GM12874 (cell line): ENCODE measurements at regions not wholly inside any gene's neighbourhood (a gene's known extent, or its start where the extent isn't known, plus 50 kb on each side); places are given as distances from the start of the nearest gene placed in this dataset.

ENCODE experiments used
- TF ChIP-seq, protein P1 (sequence below): IDR thresholded peaks from 2 replicates; pipeline ENCODE4 v1.5.1; 2011; ENCODE audit warnings: low read depth, mild to moderate bottlenecking, control low read depth, low read length, moderate library complexity; ENCODE audit not compliant: insufficient read depth

GRCh38 chr5:167765352-167765751 lies 526.1 kb upstream of the WWC1 start:
- TF ChIP-seq, protein P1, sequence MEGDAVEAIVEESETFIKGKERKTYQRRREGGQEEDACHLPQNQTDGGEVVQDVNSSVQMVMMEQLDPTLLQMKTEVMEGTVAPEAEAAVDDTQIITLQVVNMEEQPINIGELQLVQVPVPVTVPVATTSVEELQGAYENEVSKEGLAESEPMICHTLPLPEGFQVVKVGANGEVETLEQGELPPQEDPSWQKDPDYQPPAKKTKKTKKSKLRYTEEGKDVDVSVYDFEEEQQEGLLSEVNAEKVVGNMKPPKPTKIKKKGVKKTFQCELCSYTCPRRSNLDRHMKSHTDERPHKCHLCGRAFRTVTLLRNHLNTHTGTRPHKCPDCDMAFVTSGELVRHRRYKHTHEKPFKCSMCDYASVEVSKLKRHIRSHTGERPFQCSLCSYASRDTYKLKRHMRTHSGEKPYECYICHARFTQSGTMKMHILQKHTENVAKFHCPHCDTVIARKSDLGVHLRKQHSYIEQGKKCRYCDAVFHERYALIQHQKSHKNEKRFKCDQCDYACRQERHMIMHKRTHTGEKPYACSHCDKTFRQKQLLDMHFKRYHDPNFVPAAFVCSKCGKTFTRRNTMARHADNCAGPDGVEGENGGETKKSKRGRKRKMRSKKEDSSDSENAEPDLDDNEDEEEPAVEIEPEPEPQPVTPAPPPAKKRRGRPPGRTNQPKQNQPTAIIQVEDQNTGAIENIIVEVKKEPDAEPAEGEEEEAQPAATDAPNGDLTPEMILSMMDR, result no peak

GRCh38 chr5:167766957-167767356 lies 524.5 kb upstream of the WWC1 start:
- TF ChIP-seq, protein P1, result no peak

DNA sequence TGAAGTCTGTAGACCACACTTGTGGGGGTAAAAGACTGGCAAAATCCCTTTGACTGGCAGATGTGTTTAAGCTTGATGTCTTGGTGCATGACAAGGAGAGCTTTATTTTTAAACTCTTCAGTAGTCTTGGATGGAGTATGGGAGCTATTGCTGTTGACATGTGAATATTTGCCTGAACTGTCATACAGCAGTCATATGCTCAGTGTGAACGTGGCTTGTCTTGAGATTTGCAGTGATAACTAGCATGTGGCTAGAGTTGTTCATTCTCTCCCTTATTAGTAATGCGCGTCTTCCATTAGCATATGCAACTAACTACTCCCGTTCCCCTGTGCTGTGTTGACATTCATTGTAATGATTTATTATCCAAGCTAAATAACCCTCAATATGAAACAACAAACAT lies 523.6 kb upstream of the WWC1 start:
- TF ChIP-seq, protein P1, result no peak

DNA sequence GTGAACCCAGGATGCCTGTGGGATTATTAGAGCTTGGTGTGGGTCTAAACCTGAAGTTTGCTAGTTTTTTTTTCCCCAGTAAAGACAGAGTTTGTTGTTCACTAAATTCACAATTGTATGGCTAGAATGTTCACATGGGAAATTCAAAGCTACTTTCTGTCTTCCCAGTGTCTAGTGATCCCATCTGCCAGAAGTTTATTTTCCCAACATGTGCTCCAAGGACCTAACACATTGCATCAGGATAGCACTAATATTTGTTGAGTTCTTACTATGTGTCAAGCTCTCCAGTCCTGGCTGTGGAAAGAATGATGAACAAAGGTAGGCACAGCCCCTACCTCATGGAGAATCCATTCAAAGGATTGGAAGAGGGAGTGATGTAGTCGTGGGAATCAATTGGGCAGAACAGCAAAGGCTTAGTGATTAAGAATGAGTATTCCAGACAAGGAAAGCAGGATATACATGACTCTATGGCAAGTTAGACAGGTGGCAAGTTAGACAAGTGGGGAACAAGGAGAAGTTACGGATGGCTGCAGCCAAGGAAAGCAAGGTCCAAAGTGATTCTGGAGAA lies 521.5 kb upstream of the WWC1 start:
- TF ChIP-seq, protein P1, result no peak

DNA sequence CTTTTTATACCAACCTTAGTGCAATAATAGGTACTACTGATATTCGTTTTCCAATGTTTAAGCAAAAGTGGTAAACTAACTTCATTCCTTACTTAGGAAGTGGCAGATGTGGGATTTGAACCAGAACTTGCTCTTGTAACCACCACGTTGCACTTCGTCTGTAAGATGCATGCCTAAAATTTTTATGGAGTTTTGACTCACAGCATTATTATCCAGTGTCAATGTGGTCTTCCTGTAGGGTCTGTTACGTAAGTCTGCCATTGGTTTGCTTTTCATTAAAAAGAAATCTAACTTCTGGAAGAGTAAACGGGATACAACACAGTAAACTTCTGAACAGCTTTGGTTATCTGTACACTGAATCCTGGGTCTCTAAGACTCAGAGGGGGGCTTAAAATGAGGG lies 521.0 kb upstream of the WWC1 start:
- TF ChIP-seq, protein P1, result no peak

- TF ChIP-seq, protein P1, result no peak
These were observed 519.9 kb upstream of the WWC1 start for GRCh38 chr5:167771571-167771970.

DNA sequence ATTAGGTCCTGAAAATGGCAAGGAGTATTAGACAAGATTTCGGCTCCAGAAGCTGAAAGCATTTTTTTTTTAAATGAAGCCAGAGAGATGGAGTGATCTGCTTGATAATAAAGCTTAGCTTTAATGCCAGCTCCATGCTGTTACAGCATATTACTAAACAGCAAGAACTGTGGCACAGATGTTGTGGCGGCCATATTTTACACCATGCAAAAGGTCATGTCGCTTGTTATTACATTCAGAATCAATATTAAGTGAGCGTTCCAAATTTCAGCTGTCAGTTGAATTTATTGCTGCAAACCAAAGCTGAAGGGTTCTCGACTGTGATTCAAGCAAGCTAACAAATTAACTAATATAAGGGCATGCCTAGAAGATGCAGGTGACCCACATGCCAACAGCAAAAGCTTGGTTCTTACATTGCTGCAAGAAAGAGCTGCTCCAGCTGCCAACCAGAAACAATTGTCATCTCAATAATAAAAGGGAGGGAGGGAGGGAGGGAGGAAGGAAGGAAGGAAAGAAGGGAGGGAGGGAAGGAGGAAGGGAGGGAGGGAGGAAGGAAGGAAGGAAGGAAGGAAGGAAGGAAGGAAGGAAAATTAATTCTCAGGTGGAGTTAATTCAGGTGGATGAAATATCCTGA lies 517.7 kb upstream of the WWC1 start:
- TF ChIP-seq, protein P1, result no peak
